BLaER1 (cell line): ENCODE measurements at regions not wholly inside any gene's neighbourhood (a gene's known extent, or its start where the extent isn't known, plus 50 kb on each side); places are given as distances from the start of the nearest gene placed in this dataset.
"Not testable (repeated sequence)": the region's sequence is repeated elsewhere in the genome, so short reads cannot be mapped to it uniquely, and the experiment has no call there.

Experiments used
- H3K27ac ChIP-seq: shearing (Covaris generic); formaldehyde crosslinking; 2 replicates; pipeline ENCODE4 v1.8.1; 2022
- H3K27me3 ChIP-seq: shearing (Covaris generic); formaldehyde crosslinking; 2 replicates; pipeline ENCODE4 v1.8.1; 2022
- H3K36me3 ChIP-seq: shearing (Covaris generic); formaldehyde crosslinking; 2 replicates; pipeline ENCODE4 v1.8.1; 2022
- H3K4me1 ChIP-seq: shearing (Covaris generic); formaldehyde crosslinking; 2 replicates; pipeline ENCODE4 v1.8.1; 2022
- H3K4me2 ChIP-seq: shearing (Covaris generic); formaldehyde crosslinking; 2 replicates; pipeline ENCODE4 v1.8.1; 2022
- H3K4me3 ChIP-seq: shearing (Covaris generic); formaldehyde crosslinking; 2 replicates; pipeline ENCODE4 v1.8.1; 2022
- H3K9ac ChIP-seq: shearing (Covaris generic); formaldehyde crosslinking; 2 replicates; pipeline ENCODE4 v1.8.1; 2022
- H3K9me3 ChIP-seq: shearing (Covaris generic); formaldehyde crosslinking; 2 replicates; pipeline ENCODE4 v1.8.1; 2022
- H4K20me1 ChIP-seq: shearing (Covaris generic); formaldehyde crosslinking; 2 replicates; pipeline ENCODE4 v1.8.1; 2022
- Cebpa-rat ChIP-seq: shearing (Covaris generic); IDR thresholded peaks from 2 replicates; pipeline ENCODE4 v1.8.1; 2022

GRCh38 chr5:125083981-125084380 is 337.5 kb upstream of the ZNF608 start:
- Histone ChIP-seq H3K36me3 (no peaks in the 10 kb centered on the region), H3K9me3 (peaks cover 9% of the 10 kb centered on the region), H3K4me1 (no peaks in the 10 kb centered on the region), H3K4me2 (no peak overlapping the region), H3K4me3 (no peak overlapping the region), H3K27ac (no peak overlapping the region), H3K9ac (no peak overlapping the region), H4K20me1 (no peaks in the 10 kb centered on the region), H3K27me3 (no peaks in the 10 kb centered on the region)
- no peak for TF ChIP-seq Cebpa-rat

- H3K9ac ChIP-seq: no peak overlapping the region
- peaks cover 14% of the 10 kb centered on the region for H3K9me3 ChIP-seq
- H3K4me3 ChIP-seq: no peak overlapping the region
- H3K27ac ChIP-seq: no peak overlapping the region
- no peaks in the 10 kb centered on the region for H3K4me1 ChIP-seq
- H3K27me3 ChIP-seq: no peaks in the 10 kb centered on the region
- TF ChIP-seq Cebpa-rat: no peak
- H4K20me1 ChIP-seq: no peaks in the 10 kb centered on the region
- no peaks in the 10 kb centered on the region for H3K36me3 ChIP-seq
- no peak overlapping the region for H3K4me2 ChIP-seq
Measured at GRCh38 chr5:125085797-125086505, 339.5 kb upstream of the ZNF608 start.

GRCh38 chr5:125088522-125089105 is 342.2 kb upstream of the ZNF608 start:
- peaks cover 27% of the 10 kb centered on the region for H3K9me3 ChIP-seq
- H3K4me1 ChIP-seq: no peaks in the 10 kb centered on the region
- H3K9ac ChIP-seq: no peak overlapping the region
- H3K27ac ChIP-seq: no peak overlapping the region
- H3K27me3 ChIP-seq: no peaks in the 10 kb centered on the region
- H3K36me3 ChIP-seq: no peaks in the 10 kb centered on the region
- no peak for TF ChIP-seq Cebpa-rat
- H3K4me3 ChIP-seq: no peak overlapping the region
- H3K4me2 ChIP-seq: no peak overlapping the region
- no peaks in the 10 kb centered on the region for H4K20me1 ChIP-seq

DNA sequence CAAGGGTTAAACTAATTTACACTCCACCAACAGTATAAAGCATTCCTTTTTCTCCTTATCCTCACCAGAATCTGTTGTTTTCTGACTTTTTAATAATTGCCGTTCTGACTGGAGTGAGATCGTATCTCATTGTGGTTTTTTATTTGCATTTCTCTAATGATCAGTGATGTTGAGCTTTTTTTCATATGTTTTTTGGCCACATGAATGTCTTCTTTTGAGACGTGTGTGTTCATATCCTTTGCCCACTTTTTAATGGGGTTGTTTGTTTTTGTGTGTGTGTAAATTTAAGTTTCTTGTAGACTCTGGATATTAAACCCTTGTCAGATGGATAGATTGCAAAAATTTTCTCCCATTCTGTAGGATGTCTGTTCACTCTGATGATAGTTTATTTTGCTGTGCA is 345.7 kb upstream of the ZNF608 start:
- H3K4me2 ChIP-seq, H3K27ac ChIP-seq, H3K27me3 ChIP-seq, H3K9ac ChIP-seq, H4K20me1 ChIP-seq, H3K4me3 ChIP-seq, H3K4me1 ChIP-seq, H3K36me3 ChIP-seq: not testable (repeated sequence)
- peaks cover 46% of the 10 kb centered on the region for H3K9me3 ChIP-seq

GRCh38 chr5:125093776-125094175 is 347.3 kb upstream of the ZNF608 start:
- Histone ChIP-seq H3K4me3 (no peak overlapping the region), H3K9me3 (peaks cover 39% of the 10 kb centered on the region), H4K20me1 (no peaks in the 10 kb centered on the region), H3K27me3 (no peaks in the 10 kb centered on the region), H3K4me2 (no peak overlapping the region), H3K4me1 (no peaks in the 10 kb centered on the region), H3K36me3 (no peaks in the 10 kb centered on the region), H3K9ac (no peak overlapping the region), H3K27ac (no peak overlapping the region)
- no peak for TF ChIP-seq Cebpa-rat

GRCh38 chr5:125100342-125100741 is 353.9 kb upstream of the ZNF608 start:
- Histone ChIP-seq H3K4me1 (no peaks in the 10 kb centered on the region), H3K36me3 (no peaks in the 10 kb centered on the region), H3K9ac (no peak overlapping the region), H3K9me3 (peaks cover 16% of the 10 kb centered on the region), H4K20me1 (no peaks in the 10 kb centered on the region), H3K4me3 (no peak overlapping the region), H3K4me2 (no peak overlapping the region), H3K27ac (no peak overlapping the region), H3K27me3 (no peaks in the 10 kb centered on the region)
- TF ChIP-seq Cebpa-rat: no peak

- Histone ChIP-seq H4K20me1 (no peaks in the 10 kb centered on the region), H3K4me3 (no peak overlapping the region), H3K9ac (no peak overlapping the region), H3K27me3 (no peaks in the 10 kb centered on the region), H3K4me1 (no peaks in the 10 kb centered on the region), H3K4me2 (no peak overlapping the region), H3K27ac (no peak overlapping the region), H3K9me3 (peaks cover 10% of the 10 kb centered on the region), H3K36me3 (no peaks in the 10 kb centered on the region)
- TF ChIP-seq Cebpa-rat: no peak
Measured at GRCh38 chr5:125100951-125101350, 354.5 kb upstream of the ZNF608 start.

DNA sequence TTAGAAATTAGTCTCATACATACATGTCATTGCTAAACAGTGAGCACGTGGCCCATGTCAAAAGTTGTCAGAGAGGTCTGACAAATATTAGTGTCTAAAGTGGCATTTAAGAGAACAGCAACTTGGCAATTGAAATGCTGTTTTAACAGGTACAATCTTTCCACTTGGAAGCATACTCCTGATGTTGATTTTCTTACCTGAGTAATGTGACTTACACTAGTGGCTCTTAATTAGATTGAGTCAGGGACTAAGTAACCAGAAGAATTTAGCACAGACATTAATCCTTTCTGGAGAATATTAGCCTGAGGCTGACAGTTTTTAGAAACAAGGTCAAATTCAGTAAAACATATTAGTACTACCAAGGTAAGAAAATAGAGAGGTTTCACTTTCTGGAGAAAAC is 357.0 kb upstream of the ZNF608 start:
- no peak overlapping the region for H3K9ac ChIP-seq
- H3K9me3 ChIP-seq: no peaks in the 10 kb centered on the region
- H3K4me2 ChIP-seq: no peak overlapping the region
- H3K27me3 ChIP-seq: no peaks in the 10 kb centered on the region
- H3K4me3 ChIP-seq: no peak overlapping the region
- no peak overlapping the region for H3K27ac ChIP-seq
- no peak for TF ChIP-seq Cebpa-rat
- peaks cover 13% of the 10 kb centered on the region for H3K4me1 ChIP-seq
- no peaks in the 10 kb centered on the region for H3K36me3 ChIP-seq
- H4K20me1 ChIP-seq: no peaks in the 10 kb centered on the region

GRCh38 chr5:125106271-125106670 is 359.8 kb upstream of the ZNF608 start:
- peaks cover 13% of the 10 kb centered on the region for H3K4me1 ChIP-seq
- no peaks in the 10 kb centered on the region for H3K36me3 ChIP-seq
- no peaks in the 10 kb centered on the region for H3K9me3 ChIP-seq
- peak overlapping the region; percentile 25 for H3K4me2 ChIP-seq
- H3K9ac ChIP-seq: no peak overlapping the region
- no peaks in the 10 kb centered on the region for H3K27me3 ChIP-seq
- H3K4me3 ChIP-seq: no peak overlapping the region
- H3K27ac ChIP-seq: no peak overlapping the region
- H4K20me1 ChIP-seq: no peaks in the 10 kb centered on the region
- no peak for TF ChIP-seq Cebpa-rat

GRCh38 chr5:125106881-125107280 is 360.4 kb upstream of the ZNF608 start:
- Histone ChIP-seq H3K9me3 (no peaks in the 10 kb centered on the region), H3K27ac (no peak overlapping the region), H3K9ac (no peak overlapping the region), H3K4me1 (peaks cover 13% of the 10 kb centered on the region), H3K27me3 (no peaks in the 10 kb centered on the region), H4K20me1 (no peaks in the 10 kb centered on the region), H3K4me2 (peak overlapping the region; percentile 25), H3K36me3 (no peaks in the 10 kb centered on the region), H3K4me3 (no peak overlapping the region)
- no peak for TF ChIP-seq Cebpa-rat
